ENCODE measurements at regions not wholly inside any gene's neighbourhood (a gene's known extent, or its start where the extent isn't known, plus 50 kb on each side); places are given as distances from the start of the nearest gene placed in this dataset.

GRCh38 chr6:144536079-144536478 lies 250.9 kb downstream of the UTRN start:
- no peaks in the 10 kb centered on the region for H3K4me1 ChIP-seq (ENCODE audit: control insufficient read depth in 2 of 2, insufficient read depth in 2 of 2, low read length in 2 of 2)
- TF ChIP-seq CTCF (IDR thresholded peaks at IDR 0.05) (no peak), EZH2 (IDR thresholded peaks at IDR 0.05; ENCODE audit: borderline replicate concordance, insufficient read depth, low read depth, low read length, poor library complexity, severe bottlenecking) (no peak)
- no peak overlapping the region for H3K27ac Mint-ChIP-seq
- no CpG with 5 or more reads among the region's 1 CpG for WGBS (ENCODE audit: insufficient coverage)
- H2AFZ ChIP-seq (ENCODE audit: insufficient read depth, low read depth, low read length, poor library complexity, severe bottlenecking): no peak overlapping the region
- no peak overlapping the region for H3K4me3 ChIP-seq (ENCODE audit: control extremely low read depth in 1 of 5, extremely low read depth in 1 of 5, insufficient read depth in 1 of 5, low read depth in 2 of 5, low read length in 4 of 5)
- no peak for DNase-seq
- no peaks in the 10 kb centered on the region for H3K9me3 ChIP-seq (ENCODE audit: control extremely low read depth in 1 of 3, control insufficient read depth in 2 of 3, insufficient read depth in 1 of 3, low read length in 2 of 3)
- H3K4me1 Mint-ChIP-seq: peaks cover 4% of the 10 kb centered on the region
- H3K79me2 ChIP-seq (ENCODE audit: control insufficient read depth, insufficient read depth, low read length): no peaks in the 10 kb centered on the region
- intact Hi-C loops (cut with micrococcal nuclease): no loop called here
- H3K27me3 Mint-ChIP-seq: no peaks in the 10 kb centered on the region
- ChIA-PET CTCF (no interaction called here), POLR2A (no interaction called here)
- no peak overlapping the region for H3K27ac ChIP-seq (ENCODE audit: low read length in 2 of 2)
- H3K9me3 Mint-ChIP-seq (ENCODE audit: insufficient read depth): no peaks in the 10 kb centered on the region
- no peak overlapping the region for H3K4me3 Mint-ChIP-seq
- H3K4me2 ChIP-seq (replicated peaks; ENCODE audit: low read depth, low read length, poor library complexity, severe bottlenecking): no peak overlapping the region
- H3K9ac ChIP-seq (ENCODE audit: low read length): no peak overlapping the region
- H3K27me3 ChIP-seq (replicated peaks in 1 of 4; ENCODE audit: control extremely low read depth in 1 of 4, control insufficient read depth in 3 of 4, insufficient read depth in 4 of 4, low read length in 3 of 4): no peaks in the 10 kb centered on the region
- ATAC-seq (ENCODE audit: low read depth): no peak
- peaks cover 26 to 61% of the 10 kb centered on the region in 2 experiments for H3K36me3 ChIP-seq (replicated peaks in 1 of 2; ENCODE audit: control extremely low read depth in 1 of 2, control insufficient read depth in 1 of 2, extremely low read depth in 1 of 2, insufficient read depth in 2 of 2, low read length in 1 of 2)
- H4K20me1 ChIP-seq (ENCODE audit: control insufficient read depth, insufficient read depth, low read length, poor library complexity, severe bottlenecking): peaks cover 2% of the 10 kb centered on the region

- no peaks in the 10 kb centered on the region for H3K4me1 ChIP-seq (ENCODE audit: control insufficient read depth in 2 of 2, insufficient read depth in 2 of 2, low read length in 2 of 2)
- no peaks in the 10 kb centered on the region for H3K4me1 Mint-ChIP-seq
- H3K27me3 ChIP-seq (replicated peaks in 1 of 4; ENCODE audit: control extremely low read depth in 1 of 4, control insufficient read depth in 3 of 4, insufficient read depth in 4 of 4, low read length in 3 of 4): no peaks in the 10 kb centered on the region
- ATAC-seq (ENCODE audit: low read depth) (no peak), DNase-seq (no peak)
- H3K27me3 Mint-ChIP-seq: no peaks in the 10 kb centered on the region
- WGBS (ENCODE audit: insufficient coverage): 97% methylated on average over 5 of the region's 8 CpGs
- no peak overlapping the region for H3K4me3 Mint-ChIP-seq
- peaks cover 21 to 85% of the 10 kb centered on the region in 2 experiments for H3K36me3 ChIP-seq (replicated peaks in 1 of 2; ENCODE audit: control extremely low read depth in 1 of 2, control insufficient read depth in 1 of 2, extremely low read depth in 1 of 2, insufficient read depth in 2 of 2, low read length in 1 of 2)
- H3K9me3 Mint-ChIP-seq (ENCODE audit: insufficient read depth): no peaks in the 10 kb centered on the region
- no peak overlapping the region for H3K27ac ChIP-seq (ENCODE audit: low read length in 2 of 2)
- TF ChIP-seq CTCF (IDR thresholded peaks at IDR 0.05) (no peak), EZH2 (IDR thresholded peaks at IDR 0.05; ENCODE audit: borderline replicate concordance, insufficient read depth, low read depth, low read length, poor library complexity, severe bottlenecking) (no peak)
- H3K4me2 ChIP-seq (replicated peaks; ENCODE audit: low read depth, low read length, poor library complexity, severe bottlenecking): no peak overlapping the region
- no peak overlapping the region for H3K4me3 ChIP-seq (ENCODE audit: control extremely low read depth in 1 of 5, extremely low read depth in 1 of 5, insufficient read depth in 1 of 5, low read depth in 2 of 5, low read length in 4 of 5)
- H2AFZ ChIP-seq (ENCODE audit: insufficient read depth, low read depth, low read length, poor library complexity, severe bottlenecking): no peak overlapping the region
- peaks cover 4% of the 10 kb centered on the region for H4K20me1 ChIP-seq (ENCODE audit: control insufficient read depth, insufficient read depth, low read length, poor library complexity, severe bottlenecking)
- no peaks in the 10 kb centered on the region for H3K9me3 ChIP-seq (ENCODE audit: control extremely low read depth in 1 of 3, control insufficient read depth in 2 of 3, insufficient read depth in 1 of 3, low read length in 2 of 3)
- no peaks in the 10 kb centered on the region for H3K79me2 ChIP-seq (ENCODE audit: control insufficient read depth, insufficient read depth, low read length)
- CTCF ChIA-PET: no interaction called here
- POLR2A ChIA-PET: no interaction called here
- no peak overlapping the region for H3K9ac ChIP-seq (ENCODE audit: low read length)
- intact Hi-C loops (cut with micrococcal nuclease): no loop called here
- no peak overlapping the region for H3K27ac Mint-ChIP-seq
Observed at GRCh38 chr6:144543006-144543871, 258.1 kb downstream of the UTRN start.
